Activated CD8-positive, alpha-beta memory T cell treated with anti-CD3 and anti-CD28 coated beads for 1 hour (primary cell): ENCODE measurements at regions not wholly inside any gene's neighbourhood (a gene's known extent, or its start where the extent isn't known, plus 50 kb on each side); places are given as distances from the start of the nearest gene placed in this dataset.
"Not testable (repeated sequence)": the region's sequence is repeated elsewhere in the genome, so short reads cannot be mapped to it uniquely, and the experiment has no call there.

Experiments used
- DNase-seq, 2 donors: peaks; one replicate each; pipeline ENCODE4 v3.0.0-alpha.2; 2020; ENCODE audit warnings: low read depth in 1 of 2; ENCODE audit errors: extremely low read depth in 1 of 2

- no peak for DNase-seq
Measured at GRCh38 chr2:189308056-189308790, 128.7 kb upstream of the COL5A2 start.

- DNase-seq = no peak
Measured at GRCh38 chr2:189309331-189309730, 129.8 kb upstream of the COL5A2 start.

GRCh38 chr2:189312211-189312610 lies 129.1 kb upstream of the WDR75 start:
- no peak for DNase-seq

- DNase-seq = no peak
Measured at GRCh38 chr2:189312643-189313042, 128.6 kb upstream of the WDR75 start.

DNA sequence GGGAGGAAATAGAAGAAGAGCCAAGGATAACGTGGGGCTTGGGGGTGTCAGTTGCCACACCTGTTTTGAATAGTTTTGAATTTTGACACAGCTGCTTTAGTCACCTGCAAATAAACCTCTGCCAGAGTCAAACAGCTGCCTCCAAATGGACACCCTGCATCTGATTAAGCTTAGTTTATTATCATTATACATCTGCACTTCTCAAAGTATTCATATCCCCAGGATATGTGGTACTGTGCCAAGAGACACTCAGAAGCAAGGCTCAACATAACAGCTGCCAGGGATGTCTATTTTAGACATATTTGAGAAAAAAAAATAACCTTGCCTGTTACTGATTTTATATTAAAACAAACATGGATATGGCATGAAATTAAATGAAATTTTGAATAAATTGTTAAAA lies 122.5 kb upstream of the WDR75 start:
- DNase-seq = no peak

- not testable (repeated sequence) for DNase-seq
Measured at GRCh38 chr2:189319424-189319823, 121.8 kb upstream of the WDR75 start.

GRCh38 chr2:189327879-189328847 lies 113.1 kb upstream of the WDR75 start:
- no peak for DNase-seq

DNA sequence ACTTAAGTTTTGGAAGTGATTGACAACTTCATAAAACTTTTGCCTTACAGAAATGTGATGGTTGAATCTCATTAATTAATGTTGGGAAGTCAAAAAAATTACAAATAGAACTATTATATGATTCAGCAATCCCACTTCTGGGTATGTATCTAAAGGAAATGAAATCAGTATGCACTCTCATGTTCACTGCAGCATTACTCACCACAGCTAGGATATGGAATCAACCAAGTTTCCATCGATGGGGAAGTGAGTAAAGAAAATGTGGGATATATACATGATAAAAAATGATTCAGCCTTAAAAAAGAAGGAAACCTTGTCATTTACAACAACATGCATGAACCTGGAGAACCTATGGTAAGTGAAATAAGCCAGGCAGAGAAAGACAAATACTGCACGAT lies 112.4 kb upstream of the WDR75 start:
- no peak for DNase-seq

DNA sequence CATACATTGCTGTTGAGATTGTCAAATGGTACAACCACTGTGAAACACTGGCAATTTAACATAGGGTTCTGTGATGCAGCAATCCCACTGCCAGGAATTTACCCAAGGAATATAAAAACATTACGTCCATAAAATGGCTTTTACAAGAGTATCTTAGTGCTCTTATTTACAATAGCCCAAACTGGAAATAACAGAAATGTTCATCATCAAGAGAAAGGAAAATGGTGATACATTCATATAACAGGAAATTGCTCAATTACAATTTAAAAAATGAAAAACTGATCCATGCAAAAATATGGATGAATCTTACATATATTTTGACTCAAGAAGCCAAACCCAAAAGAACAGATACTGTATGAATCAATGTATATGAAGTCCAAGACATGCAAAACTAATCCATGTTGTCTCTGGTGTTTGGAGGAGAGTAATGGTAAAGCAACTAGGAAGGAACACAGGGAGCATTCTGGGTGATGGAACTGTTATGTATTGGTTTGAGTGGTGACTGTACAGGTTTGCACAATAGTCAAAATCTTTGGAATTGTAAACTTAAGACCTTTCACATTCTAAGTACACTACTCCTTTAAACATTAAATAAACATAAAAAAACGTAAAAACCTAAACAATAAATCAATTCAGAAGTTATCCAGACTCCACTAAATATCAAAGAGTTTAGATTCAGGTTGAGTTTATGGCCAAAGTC lies 104.8 kb upstream of the WDR75 start:
- DNase-seq = no peak

DNA sequence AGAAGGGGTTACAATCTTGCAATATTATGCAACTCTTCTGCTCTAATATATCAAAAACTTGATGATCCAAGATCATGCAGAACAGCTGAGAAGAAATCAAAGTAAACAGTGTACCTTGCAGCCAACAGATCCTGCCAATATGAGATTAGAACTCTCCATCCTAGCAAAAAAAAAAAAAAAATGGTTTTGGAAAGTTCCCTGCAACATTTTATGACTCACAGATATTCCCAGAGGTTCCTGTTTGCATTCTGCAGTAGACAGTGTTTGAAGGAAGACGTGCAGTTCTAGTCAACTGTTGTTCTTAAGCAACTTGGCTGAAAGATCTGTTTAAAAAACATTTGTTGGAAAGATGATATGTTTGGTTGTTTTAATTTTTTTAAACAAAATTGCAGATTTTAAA lies 103.6 kb upstream of the WDR75 start:
- no peak for DNase-seq

- DNase-seq = no peak
Measured at GRCh38 chr2:189338115-189338514, 103.2 kb upstream of the WDR75 start.

- no peak for DNase-seq
Measured at GRCh38 chr2:189341077-189341476, 100.2 kb upstream of the WDR75 start.

GRCh38 chr2:189344043-189344442 lies 97.2 kb upstream of the WDR75 start:
- no peak for DNase-seq

DNA sequence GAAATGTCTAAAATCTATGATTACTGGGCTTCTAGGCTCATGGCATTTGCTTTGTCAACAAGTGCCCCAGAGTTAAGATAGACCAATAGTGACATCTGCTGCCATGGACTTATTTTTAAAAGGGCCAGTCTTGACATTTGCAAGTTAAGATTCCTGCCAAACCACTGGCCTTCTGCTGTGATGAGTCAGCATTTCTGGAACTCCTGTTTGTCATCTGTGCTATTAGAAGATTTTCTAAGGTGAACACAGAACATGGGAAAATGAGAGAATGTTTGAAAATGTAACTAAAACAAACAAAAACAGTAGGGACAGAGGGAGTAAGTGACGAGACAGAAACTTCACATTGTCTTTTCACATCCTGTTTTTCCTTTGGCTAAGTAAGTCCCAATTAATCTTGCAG lies 93.7 kb upstream of the WDR75 start:
- DNase-seq = no peak

DNA sequence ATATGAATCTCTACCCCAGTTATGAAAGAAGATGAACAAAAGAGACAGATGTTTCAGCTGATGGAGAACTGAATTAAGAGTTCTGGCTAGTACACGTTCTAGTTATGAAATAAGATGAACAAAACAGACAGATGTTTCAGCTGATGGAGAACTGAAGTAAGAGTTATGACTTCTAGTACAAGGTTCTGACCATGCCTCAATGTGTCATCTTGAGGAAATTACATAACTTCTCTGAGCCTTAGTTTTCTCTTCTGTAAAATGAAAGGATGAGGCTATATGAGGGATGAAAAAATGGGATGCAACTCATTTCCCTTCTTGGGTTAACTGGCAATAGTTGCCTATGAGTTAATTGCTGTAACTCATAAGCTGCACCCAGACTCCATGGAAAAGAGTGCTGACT lies 92.9 kb upstream of the WDR75 start:
- DNase-seq = no peak

DNA sequence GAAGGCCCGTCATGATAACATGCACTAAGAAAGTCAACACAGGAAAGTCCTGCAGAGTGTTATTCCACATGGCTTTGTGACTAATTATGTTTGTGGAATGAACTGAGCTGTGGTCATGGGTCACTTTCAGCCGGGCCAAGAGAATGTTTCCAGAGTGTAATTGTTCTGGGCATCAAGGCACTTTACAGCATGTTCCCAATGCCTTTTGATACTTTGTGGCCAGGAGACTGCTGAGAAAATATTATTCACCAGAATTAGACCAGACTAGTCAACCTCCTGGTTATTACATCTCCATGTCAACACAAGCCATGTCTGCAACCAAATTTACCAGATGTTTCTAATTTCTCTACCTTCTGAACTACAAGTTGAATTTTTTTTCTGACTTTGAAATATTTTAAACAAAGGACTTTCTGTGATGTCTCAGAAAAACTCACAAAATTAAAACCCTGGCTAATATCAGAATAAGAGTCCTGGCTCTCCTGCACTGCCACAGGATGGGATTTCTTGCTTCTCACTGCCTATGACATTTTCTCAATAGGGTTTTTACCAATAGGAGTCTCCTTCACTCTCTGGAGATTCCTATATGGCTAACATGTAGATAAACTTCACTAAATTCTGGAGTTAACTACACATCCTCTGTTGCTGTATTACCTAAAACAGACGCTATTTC lies 90.6 kb upstream of the WDR75 start:
- DNase-seq = no peak

GRCh38 chr2:189351933-189352332 lies 89.3 kb upstream of the WDR75 start:
- not testable (repeated sequence) for DNase-seq

DNA sequence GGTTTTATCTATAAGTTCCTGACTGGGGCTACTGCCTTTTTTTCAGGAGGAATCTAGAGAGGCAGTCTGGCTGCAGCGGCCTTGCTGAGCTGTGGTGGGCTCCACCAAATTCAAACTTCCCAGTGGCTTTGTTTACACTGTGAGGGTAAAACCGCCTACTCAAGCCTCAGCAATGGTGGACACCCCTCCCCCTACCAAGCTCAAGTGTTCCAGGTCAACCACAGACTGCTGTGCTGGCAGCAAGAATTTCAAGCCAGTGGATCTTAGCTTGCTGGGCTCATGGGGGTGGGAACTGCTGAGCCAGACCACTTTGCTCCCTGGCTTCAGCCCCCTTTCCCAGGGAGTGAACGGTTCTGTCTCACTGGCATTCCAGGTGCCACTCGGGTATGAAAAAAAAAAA lies 83.9 kb upstream of the WDR75 start:
- DNase-seq = not testable (repeated sequence)

GRCh38 chr2:189360861-189361260 lies 80.4 kb upstream of the WDR75 start:
- DNase-seq = no peak

DNA sequence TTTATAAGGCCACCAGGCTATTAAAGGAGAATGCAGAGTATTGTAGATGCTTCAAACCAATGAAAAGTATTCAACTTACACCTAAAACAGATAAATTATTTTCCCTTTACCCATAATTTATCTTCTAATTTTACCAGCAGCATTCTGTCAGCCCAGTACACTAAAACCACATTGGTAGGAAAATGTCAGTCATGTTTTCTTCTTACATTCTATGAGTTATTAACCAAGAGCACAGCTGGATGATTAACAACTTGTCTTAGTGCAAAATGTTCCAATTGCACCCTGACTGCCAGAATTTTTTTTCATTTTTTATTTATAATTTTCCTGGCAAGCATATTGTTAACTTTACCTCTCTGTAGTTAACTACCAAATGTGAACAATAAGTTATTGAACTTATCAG lies 79.0 kb upstream of the WDR75 start:
- no peak for DNase-seq

DNA sequence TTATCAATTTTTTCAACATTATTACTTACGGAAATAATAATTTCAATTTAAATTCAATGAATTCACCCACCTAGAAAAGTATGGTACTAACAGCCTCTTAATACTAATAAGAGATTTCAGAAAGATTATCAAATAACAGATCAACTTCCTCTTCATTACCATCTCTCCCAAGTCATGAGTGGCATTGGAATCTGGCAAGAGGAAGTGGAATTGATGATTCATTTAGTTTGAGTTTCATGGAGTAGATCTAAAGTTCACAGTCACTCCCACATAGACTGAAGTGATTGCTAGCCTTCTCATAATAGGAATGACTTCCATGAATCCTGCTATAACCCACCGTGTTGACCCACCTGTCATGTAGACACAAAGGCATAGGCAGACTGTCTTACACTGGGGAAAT lies 77.7 kb upstream of the WDR75 start:
- no peak for DNase-seq
